ENCODE measurements at regions not wholly inside any gene's neighbourhood (a gene's known extent, or its start where the extent isn't known, plus 50 kb on each side); places are given as distances from the start of the nearest gene placed in this dataset.

GRCh38 chr5:62041156-62041756 is 264.8 kb upstream of the KIF2A start:
- DNase-seq (no peak), ATAC-seq (ENCODE audit: insufficient read depth, low read depth) (no peak)
- Histone ChIP-seq H3K27me3 (ENCODE audit: insufficient read depth, low read length, poor library complexity) (no peaks in the 10 kb centered on the region), H3K4me2 (ENCODE audit: insufficient read depth, low read length) (no peak overlapping the region), H3K79me2 (ENCODE audit: insufficient read depth, low read length) (no peaks in the 10 kb centered on the region), H3K36me3 (ENCODE audit: insufficient read depth, low read length) (no peaks in the 10 kb centered on the region), H4K20me1 (ENCODE audit: insufficient read depth, low read length) (no peaks in the 10 kb centered on the region), H3K9ac (ENCODE audit: low read depth, low read length) (no peak overlapping the region), H3K9me3 (ENCODE audit: insufficient read depth, low read length, severe bottlenecking) (no peaks in the 10 kb centered on the region), H3K27ac (ENCODE audit: low read length) (no peak overlapping the region), H2AFZ (ENCODE audit: low read depth, low read length) (no peak overlapping the region), H3K4me1 (ENCODE audit: insufficient read depth, low read length) (no peaks in the 10 kb centered on the region), H3K4me3 (ENCODE audit: low read depth in 1 of 2, low read length in 2 of 2) (no peak overlapping the region)
- TF ChIP-seq, protein P1, sequence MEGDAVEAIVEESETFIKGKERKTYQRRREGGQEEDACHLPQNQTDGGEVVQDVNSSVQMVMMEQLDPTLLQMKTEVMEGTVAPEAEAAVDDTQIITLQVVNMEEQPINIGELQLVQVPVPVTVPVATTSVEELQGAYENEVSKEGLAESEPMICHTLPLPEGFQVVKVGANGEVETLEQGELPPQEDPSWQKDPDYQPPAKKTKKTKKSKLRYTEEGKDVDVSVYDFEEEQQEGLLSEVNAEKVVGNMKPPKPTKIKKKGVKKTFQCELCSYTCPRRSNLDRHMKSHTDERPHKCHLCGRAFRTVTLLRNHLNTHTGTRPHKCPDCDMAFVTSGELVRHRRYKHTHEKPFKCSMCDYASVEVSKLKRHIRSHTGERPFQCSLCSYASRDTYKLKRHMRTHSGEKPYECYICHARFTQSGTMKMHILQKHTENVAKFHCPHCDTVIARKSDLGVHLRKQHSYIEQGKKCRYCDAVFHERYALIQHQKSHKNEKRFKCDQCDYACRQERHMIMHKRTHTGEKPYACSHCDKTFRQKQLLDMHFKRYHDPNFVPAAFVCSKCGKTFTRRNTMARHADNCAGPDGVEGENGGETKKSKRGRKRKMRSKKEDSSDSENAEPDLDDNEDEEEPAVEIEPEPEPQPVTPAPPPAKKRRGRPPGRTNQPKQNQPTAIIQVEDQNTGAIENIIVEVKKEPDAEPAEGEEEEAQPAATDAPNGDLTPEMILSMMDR (IDR thresholded peaks at IDR 0.05; ENCODE audit: borderline replicate concordance, extremely low read depth, low read length, poor library complexity, severe bottlenecking), result no peak
- TF ChIP-seq EZH2 (IDR thresholded peaks at IDR 0.05; ENCODE audit: borderline replicate concordance, low read depth, low read length, severe bottlenecking), result no peak

DNA sequence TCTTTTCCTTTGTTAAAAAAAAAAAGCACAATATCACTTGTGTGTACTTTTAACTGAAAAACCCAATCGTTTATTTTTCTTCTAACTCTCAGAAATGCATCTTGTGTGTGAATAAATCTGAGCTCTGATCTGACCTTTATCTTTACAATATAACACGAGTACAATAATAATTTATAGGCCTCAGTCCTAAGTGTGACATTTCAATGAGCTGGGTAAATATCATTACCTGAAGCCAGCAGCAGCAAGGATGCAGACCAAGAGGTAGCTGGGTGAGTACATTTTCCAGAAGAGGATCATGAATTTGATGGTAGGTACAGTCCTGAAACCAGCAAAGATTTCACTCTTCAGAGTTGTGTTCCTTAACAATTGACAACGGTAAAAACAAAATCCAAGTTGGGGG is 264.0 kb upstream of the KIF2A start:
- H3K27me3 ChIP-seq (ENCODE audit: insufficient read depth, low read length, poor library complexity), result no peaks in the 10 kb centered on the region
- DNase-seq, result no peak
- ATAC-seq (ENCODE audit: insufficient read depth, low read depth), result no peak

DNA sequence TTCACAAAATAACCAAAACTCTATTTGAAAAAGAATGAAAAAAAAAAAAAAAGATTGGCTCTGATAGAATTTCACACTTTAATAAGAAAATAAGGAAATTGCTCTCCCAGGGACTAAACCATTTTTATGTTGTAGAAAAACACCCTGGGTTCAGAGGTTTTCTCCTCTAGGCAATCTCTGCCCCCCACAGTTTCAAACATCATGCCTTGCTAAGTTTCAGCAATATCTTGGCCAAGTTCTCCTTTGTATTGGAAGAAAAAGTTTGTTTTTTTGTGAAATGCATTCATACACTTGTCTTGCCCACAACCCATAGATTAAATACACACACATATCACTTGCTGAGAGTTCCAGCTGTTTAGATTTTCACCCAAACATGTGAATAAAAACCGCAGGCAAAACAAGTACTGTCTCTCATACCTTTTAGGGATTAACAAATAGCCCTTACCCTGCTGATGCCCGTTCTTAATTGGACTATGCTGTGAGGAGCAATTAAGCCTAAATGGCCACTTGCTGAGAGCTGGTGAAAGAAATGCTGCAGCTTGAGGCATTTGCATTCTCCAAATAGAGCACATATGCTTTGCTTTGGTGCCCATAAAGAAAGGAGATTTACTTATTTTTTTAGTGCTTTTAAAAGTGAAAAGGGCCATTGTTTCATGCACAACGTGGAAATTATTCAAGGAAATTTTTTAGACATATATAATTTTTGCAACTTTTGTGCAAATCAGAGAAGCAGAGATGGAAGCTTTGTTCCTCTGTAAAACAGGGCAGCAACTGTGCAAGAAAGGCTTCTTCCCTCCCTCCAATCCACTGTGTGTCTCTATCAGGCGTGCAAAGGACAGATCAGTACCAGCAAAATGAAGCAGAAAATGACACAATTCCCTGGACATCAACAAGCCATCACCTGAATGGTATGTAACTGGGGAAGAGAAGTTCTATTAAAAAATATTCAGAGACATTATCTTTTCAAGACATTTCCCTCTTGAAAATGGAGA is 262.4 kb upstream of the KIF2A start:
- no peaks in the 10 kb centered on the region for H4K20me1 ChIP-seq (ENCODE audit: insufficient read depth, low read length)
- no peaks in the 10 kb centered on the region for H3K9me3 ChIP-seq (ENCODE audit: insufficient read depth, low read length, severe bottlenecking)
- no peak overlapping the region for H2AFZ ChIP-seq (ENCODE audit: low read depth, low read length)
- DNase-seq, result no peak
- H3K9ac ChIP-seq (ENCODE audit: low read depth, low read length), result no peak overlapping the region
- H3K79me2 ChIP-seq (ENCODE audit: insufficient read depth, low read length), result no peaks in the 10 kb centered on the region
- H3K27me3 ChIP-seq (ENCODE audit: insufficient read depth, low read length, poor library complexity), result no peaks in the 10 kb centered on the region
- no peak for TF ChIP-seq EZH2 (IDR thresholded peaks at IDR 0.05; ENCODE audit: borderline replicate concordance, low read depth, low read length, severe bottlenecking)
- TF ChIP-seq, protein P1 (IDR thresholded peaks at IDR 0.05; ENCODE audit: borderline replicate concordance, extremely low read depth, low read length, poor library complexity, severe bottlenecking), result no peak
- H3K4me3 ChIP-seq (ENCODE audit: low read depth in 1 of 2, low read length in 2 of 2), result no peak overlapping the region
- no peaks in the 10 kb centered on the region for H3K4me1 ChIP-seq (ENCODE audit: insufficient read depth, low read length)
- H3K4me2 ChIP-seq (ENCODE audit: insufficient read depth, low read length), result no peak overlapping the region
- H3K36me3 ChIP-seq (ENCODE audit: insufficient read depth, low read length), result no peaks in the 10 kb centered on the region
- no peak overlapping the region for H3K27ac ChIP-seq (ENCODE audit: low read length)
- no peak for ATAC-seq (ENCODE audit: insufficient read depth, low read depth)

More for the DNA sequence above, 264.0 kb upstream of the KIF2A start:
- Histone ChIP-seq H3K4me3 (ENCODE audit: low read depth in 1 of 2, low read length in 2 of 2) (no peak overlapping the region), H3K4me2 (ENCODE audit: insufficient read depth, low read length) (no peak overlapping the region), H3K79me2 (ENCODE audit: insufficient read depth, low read length) (no peaks in the 10 kb centered on the region), H3K4me1 (ENCODE audit: insufficient read depth, low read length) (no peaks in the 10 kb centered on the region), H3K27ac (ENCODE audit: low read length) (no peak overlapping the region), H2AFZ (ENCODE audit: low read depth, low read length) (no peak overlapping the region), H3K9ac (ENCODE audit: low read depth, low read length) (no peak overlapping the region), H3K36me3 (ENCODE audit: insufficient read depth, low read length) (no peaks in the 10 kb centered on the region), H4K20me1 (ENCODE audit: insufficient read depth, low read length) (no peaks in the 10 kb centered on the region), H3K9me3 (ENCODE audit: insufficient read depth, low read length, severe bottlenecking) (no peaks in the 10 kb centered on the region)
- TF ChIP-seq EZH2 (IDR thresholded peaks at IDR 0.05; ENCODE audit: borderline replicate concordance, low read depth, low read length, severe bottlenecking), result no peak
- TF ChIP-seq, protein P1 (IDR thresholded peaks at IDR 0.05; ENCODE audit: borderline replicate concordance, extremely low read depth, low read length, poor library complexity, severe bottlenecking), result no peak
